ENCODE measurements at regions not wholly inside any gene's neighbourhood (a gene's known extent, or its start where the extent isn't known, plus 50 kb on each side); places are given as distances from the start of the nearest gene placed in this dataset.

DNA sequence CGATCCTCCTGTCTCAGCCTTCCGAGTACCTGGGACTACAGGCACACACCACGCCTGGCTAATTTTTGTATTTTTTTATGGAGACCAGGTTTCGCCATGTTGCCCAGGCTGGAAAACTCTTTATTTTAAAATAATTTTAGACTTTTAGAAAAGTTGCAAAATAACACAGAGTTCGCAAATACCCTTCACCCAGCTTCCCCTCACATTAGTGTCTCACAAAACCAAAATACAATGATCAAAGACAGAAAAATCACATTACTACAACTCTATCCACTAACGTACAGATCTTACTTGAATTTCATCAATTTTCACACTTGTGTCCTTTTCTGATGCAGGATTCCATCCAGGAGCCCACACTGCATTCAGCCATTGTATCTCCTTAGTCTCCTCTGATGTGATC lies 58.8 kb upstream of the ERRFI1 start:
- TF ChIP-seq, protein P1, sequence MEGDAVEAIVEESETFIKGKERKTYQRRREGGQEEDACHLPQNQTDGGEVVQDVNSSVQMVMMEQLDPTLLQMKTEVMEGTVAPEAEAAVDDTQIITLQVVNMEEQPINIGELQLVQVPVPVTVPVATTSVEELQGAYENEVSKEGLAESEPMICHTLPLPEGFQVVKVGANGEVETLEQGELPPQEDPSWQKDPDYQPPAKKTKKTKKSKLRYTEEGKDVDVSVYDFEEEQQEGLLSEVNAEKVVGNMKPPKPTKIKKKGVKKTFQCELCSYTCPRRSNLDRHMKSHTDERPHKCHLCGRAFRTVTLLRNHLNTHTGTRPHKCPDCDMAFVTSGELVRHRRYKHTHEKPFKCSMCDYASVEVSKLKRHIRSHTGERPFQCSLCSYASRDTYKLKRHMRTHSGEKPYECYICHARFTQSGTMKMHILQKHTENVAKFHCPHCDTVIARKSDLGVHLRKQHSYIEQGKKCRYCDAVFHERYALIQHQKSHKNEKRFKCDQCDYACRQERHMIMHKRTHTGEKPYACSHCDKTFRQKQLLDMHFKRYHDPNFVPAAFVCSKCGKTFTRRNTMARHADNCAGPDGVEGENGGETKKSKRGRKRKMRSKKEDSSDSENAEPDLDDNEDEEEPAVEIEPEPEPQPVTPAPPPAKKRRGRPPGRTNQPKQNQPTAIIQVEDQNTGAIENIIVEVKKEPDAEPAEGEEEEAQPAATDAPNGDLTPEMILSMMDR (IDR thresholded peaks at IDR 0.05; ENCODE audit: low read depth, low read length, poor library complexity, severe bottlenecking), result no peak
- no peak for TF ChIP-seq EZH2phosphoT487 (IDR thresholded peaks at IDR 0.05; ENCODE audit: borderline replicate concordance, low read length)
